NCI-H2081 treated with DMSO at 0.1 percent for 48 hours (cell line): ENCODE measurements at regions not wholly inside any gene's neighbourhood (a gene's known extent, or its start where the extent isn't known, plus 50 kb on each side); places are given as distances from the start of the nearest gene placed in this dataset.

Experiments used
- DNase-seq: peaks from one replicate; lab custom pipeline; 2025; lab: John Stamatoyannopoulos, UW

DNA sequence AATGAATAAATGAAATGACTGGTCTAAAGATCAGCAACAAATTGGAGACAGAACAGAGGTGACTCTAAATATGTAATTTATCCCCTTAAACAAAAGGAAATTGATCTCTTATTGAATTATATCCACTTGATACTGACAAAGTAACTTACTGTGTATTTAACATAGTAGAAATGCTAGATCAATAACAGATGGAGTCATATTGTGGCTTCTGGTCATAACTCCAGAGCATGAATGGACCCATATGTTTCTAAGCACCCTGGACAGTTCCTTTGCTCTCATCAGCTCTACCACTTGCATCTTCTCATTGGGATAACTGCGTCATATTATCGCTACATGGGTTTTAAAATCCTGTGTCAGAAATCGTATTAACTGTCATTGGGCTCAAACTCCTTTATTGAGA lies 222.3 kb downstream of the ETS1 start:
- no peak for DNase-seq

DNA sequence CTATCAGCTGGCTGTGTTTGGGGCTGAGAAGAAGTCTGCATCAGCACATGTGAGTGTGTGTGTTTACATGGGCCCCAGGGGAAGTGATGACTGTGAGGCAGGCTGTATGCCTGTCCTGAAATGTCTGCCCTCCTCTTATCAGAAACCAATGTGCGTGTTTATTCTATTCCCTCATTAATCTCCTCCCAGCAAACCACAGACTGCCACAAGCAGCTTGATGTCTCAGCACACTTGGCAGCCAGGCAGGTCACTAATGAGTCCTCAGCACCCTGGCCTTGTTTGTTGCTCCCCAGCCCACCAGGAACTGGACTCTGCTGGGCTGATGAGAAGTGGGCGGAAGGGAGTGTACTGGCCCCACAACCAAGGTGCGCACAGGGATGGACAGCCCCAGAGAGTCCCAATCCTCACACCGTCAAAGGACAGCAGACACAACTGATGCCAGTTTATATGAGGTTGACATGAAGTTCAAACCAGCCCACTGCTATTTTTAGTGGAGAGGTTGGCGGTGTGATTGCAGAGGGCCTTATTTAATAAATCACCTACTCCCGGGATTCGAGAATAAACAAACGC lies 225.8 kb downstream of the ETS1 start:
- peak; percentile 45 for DNase-seq

DNA sequence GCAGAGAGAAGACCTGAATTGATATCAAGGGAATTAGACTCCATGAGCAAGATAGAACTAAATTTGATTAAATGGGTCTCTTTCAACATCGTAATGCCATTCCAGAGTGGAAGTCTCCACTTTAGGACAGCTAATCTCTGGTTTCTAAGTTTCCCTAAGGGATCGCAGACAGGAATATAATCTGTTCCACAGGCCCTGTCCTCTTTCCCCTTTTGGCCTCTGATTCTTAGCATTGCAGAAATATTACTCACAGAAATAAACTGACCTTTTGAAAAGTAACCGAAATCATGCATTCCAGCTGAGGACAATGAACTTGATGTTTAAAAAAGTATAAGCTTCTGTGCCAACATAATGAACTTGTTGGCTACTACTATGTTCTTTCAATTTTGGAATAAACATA lies 227.8 kb downstream of the ETS1 start:
- no peak for DNase-seq

GRCh38 chr11:128357073-128357472 lies 230.3 kb downstream of the ETS1 start:
- DNase-seq: no peak

- DNase-seq: no peak
Observed at GRCh38 chr11:128355558-128355957, 231.8 kb downstream of the ETS1 start.

DNA sequence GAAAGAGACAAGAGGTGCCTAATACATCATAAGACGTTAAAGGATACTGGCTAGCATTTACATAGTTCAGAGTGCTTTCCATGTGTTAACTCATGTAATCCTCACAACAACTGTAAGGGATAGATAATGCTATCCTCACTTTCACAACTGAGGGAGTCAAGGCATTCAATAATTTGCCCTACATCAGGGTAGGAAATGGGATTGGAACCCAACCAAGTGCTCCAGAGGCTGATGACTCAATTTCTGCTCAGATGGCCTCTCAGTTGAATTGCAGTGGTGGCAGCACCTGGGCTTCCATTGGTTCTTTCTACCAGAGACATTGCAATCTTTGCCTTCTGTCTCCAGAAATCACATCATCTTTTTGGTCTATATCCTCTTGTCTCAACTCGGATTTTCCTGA lies 232.9 kb downstream of the ETS1 start:
- no peak for DNase-seq

- DNase-seq: no peak
Observed at GRCh38 chr11:128351168-128351567, 236.2 kb downstream of the ETS1 start.

GRCh38 chr11:128349650-128350299 lies 237.6 kb downstream of the ETS1 start:
- DNase-seq: no peak

- no peak for DNase-seq
Observed at GRCh38 chr11:128346804-128347203, 240.6 kb downstream of the ETS1 start.

DNA sequence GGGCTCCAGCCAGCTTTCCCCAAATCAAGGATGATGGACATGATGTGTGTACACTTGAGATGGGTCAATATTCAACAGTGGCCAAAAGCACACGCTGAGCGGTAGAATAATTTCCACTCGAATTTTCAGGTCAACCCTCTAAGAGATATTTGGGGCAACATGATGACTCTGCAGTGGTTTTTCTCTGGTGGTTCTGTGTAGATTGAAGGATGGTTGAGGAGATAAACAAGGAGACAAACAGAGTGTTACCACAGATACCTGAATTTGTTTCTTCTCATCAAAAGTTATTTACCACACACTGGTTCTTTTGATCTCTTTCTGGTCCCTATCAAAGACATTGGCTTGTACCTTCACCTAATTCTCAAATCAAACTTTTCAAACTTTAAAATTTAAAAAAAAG lies 242.0 kb downstream of the ETS1 start:
- no peak for DNase-seq

- no peak for DNase-seq
Observed at GRCh38 chr11:128343870-128344269, 243.5 kb downstream of the ETS1 start.

DNA sequence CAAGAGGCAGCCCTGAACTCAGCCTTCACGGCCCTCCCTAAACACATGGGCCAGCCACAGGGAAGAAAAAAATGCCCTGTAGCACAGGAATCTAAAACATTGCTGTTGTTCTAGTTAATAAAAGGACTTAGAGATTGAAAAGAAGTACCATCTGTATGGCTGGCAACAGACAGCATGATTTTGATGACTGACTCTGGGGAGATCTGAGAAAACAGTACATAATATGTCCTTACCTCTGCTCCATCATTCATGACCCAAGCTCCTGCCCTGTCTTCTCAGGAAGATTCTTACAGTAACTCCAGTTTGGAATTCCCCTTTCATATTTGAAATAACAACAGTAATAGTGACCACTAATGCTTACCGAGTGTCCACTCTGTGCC lies 244.2 kb downstream of the ETS1 start:
- DNase-seq: no peak

DNA sequence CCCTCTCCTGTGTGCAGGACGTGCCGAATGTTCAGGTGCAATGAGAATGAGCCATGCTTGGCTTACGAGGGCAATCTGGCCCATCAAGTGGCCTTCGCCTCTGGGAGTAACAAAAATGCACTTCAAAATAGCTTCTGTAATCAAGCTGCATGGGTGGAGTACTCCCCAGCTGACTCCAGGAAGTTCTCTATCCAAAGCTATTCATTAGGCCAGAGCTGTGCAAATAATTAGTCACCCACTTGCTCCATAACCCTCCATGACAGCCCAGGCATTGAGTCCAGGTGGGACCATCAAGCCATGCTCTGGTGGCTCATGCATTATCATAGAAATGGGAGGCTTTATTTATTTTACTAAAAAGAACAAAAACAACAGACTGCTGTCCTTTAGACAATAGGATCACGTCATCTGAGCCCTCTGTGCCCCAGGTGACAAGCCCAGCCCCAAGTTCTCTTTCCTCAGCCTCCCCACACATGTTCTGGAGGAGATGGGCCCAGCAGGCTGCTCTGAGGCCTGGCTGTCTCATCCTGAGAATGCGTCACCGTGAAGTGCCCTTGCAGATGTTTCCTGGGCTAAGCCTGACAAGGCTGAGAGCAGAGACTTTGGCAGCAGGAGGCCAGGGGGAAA lies 244.7 kb downstream of the ETS1 start:
- DNase-seq: peak; percentile 57

GRCh38 chr11:128341280-128342248 lies 245.8 kb downstream of the ETS1 start:
- no peak for DNase-seq

DNA sequence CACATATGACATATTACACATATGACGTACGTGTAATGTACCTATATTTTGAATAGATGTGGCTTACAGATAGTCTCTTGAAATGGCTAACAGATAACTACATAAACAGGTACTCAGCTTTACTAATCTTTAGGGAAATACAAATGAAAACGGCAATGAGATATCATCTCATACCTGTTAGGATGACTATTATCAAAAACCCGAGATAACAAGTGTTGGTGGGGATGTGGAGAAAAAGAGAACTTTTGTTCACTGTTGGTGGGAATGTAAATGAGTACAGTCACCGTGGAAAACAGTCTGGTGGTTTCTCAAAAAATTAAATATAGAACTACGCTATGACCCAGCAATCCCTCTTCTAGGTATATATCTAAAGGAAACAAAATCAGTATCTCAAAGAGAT lies 247.6 kb downstream of the ETS1 start:
- no peak for DNase-seq

- no peak for DNase-seq
Observed at GRCh38 chr11:128338811-128339210, 248.5 kb downstream of the ETS1 start.

GRCh38 chr11:128336203-128336602 lies 251.2 kb downstream of the ETS1 start:
- DNase-seq: no peak

- DNase-seq: no peak
Observed at GRCh38 chr11:128335729-128336128, 251.6 kb downstream of the ETS1 start.

DNA sequence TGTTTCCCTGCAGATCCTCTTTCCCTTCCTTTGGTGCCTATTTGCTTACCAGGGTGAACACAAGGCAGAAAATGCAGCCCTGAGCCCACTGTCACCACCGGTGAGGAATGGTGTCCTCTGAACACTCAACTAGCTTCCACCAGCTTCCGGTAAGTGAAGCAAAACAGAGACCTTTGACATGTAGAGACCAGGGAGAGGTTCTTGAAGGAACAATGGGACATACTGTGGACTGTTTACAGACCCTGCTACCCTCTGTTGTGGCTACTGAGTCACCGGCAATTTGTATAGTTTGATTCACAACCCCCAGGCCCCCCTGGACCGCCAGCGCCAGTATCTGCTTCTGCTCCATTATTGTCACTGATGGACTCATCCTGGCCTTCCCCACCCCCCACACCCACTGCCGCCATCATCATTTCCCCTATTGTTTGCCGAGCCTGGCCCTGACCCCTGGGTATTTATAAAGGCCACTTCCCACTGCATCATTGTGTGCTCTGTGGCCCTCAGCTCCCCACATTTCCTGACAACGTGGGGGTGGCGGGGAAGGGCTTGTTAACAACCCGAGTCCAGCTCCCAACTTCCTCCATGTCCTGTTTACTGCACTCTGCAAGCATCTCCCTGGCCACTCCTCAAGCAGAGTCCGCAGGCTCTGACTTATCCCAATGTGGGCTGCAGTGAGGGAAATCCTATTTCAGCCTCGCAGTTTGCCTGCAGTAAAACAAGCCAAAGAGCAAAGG lies 252.9 kb downstream of the ETS1 start:
- DNase-seq: no peak

GRCh38 chr11:128331317-128331716 lies 256.0 kb downstream of the ETS1 start:
- no peak for DNase-seq

GRCh38 chr11:128330203-128330602 lies 257.2 kb downstream of the ETS1 start:
- DNase-seq: no peak
